DOHH2 (cell line): ENCODE measurements at regions not wholly inside any gene's neighbourhood (a gene's known extent, or its start where the extent isn't known, plus 50 kb on each side); places are given as distances from the start of the nearest gene placed in this dataset.

ENCODE experiments used
- H3F3A ChIP-seq: fragments of 200-600 bp; sonication (generic), shearing (Covaris generic); 2 replicates; pipeline ENCODE4 v1.6.0; 2016; ENCODE audit warnings: antibody characterized with exemption, mild to moderate bottlenecking; ENCODE audit not compliant: control insufficient read depth, insufficient read depth
- H3K27ac ChIP-seq: fragments of 200-600 bp; sonication (generic); 2 replicates; pipeline ENCODE4 v1.5.1; 2014; ENCODE audit warnings: low read depth, mild to moderate bottlenecking, low read length, moderate library complexity
- H3K27me3 ChIP-seq: fragments of 200-600 bp; sonication (generic); 2 replicates; pipeline ENCODE4 v1.6.1; 2014; ENCODE audit warnings: mild to moderate bottlenecking, low read length, mixed read lengths; ENCODE audit not compliant: control insufficient read depth
- H3K36me3 ChIP-seq: fragments of 200-600 bp; sonication (generic); 2 replicates; pipeline ENCODE4 v1.6.1; 2014; ENCODE audit warnings: mild to moderate bottlenecking, low read length, moderate library complexity, mixed read lengths; ENCODE audit not compliant: control insufficient read depth
- H3K4me1 ChIP-seq: fragments of 200-600 bp; sonication (generic); 2 replicates; pipeline ENCODE4 v1.6.1; 2014; ENCODE audit warnings: mild to moderate bottlenecking, low read length, mixed read lengths; ENCODE audit not compliant: control insufficient read depth
- H3K4me2 ChIP-seq: fragments of 200-600 bp; sonication (generic); 2 replicates; pipeline ENCODE4 v1.6.0; 2014; ENCODE audit warnings: mild to moderate bottlenecking, low read length, moderate library complexity
- H3K4me3 ChIP-seq: fragments of 200-600 bp; sonication (generic); 2 replicates; pipeline ENCODE4 v1.5.1; 2014; ENCODE audit warnings: mild to moderate bottlenecking, low read length, mixed read lengths
- H3K79me2 ChIP-seq: fragments of 200-600 bp; sonication (generic); 2 replicates; pipeline ENCODE4 v1.6.1; 2014; ENCODE audit warnings: mild to moderate bottlenecking, low read length, mixed read lengths; ENCODE audit not compliant: control insufficient read depth
- H3K9me2 ChIP-seq: fragments of 200-600 bp; sonication (generic); replicated peaks from 2 replicates; pipeline ENCODE4 v1.6.1; 2014; ENCODE audit warnings: mild to moderate bottlenecking, low read length, mixed read lengths; ENCODE audit not compliant: control insufficient read depth
- H3K9me3 ChIP-seq: fragments of 200-600 bp; sonication (generic); 2 replicates; pipeline ENCODE4 v1.6.1; 2014; ENCODE audit warnings: antibody characterized with exemption, low read length, mixed read lengths; ENCODE audit not compliant: control insufficient read depth, insufficient read depth
- H4K20me1 ChIP-seq: fragments of 200-600 bp; sonication (generic); 2 replicates; pipeline ENCODE4 v1.6.0; 2014; ENCODE audit warnings: low read depth, mild to moderate bottlenecking, antibody characterized with exemption, low read length, moderate library complexity; ENCODE audit not compliant: control insufficient read depth, insufficient read depth
- EZH2phosphoT487 ChIP-seq: fragments of 200-600 bp; sonication (generic); IDR thresholded peaks from 2 replicates; pipeline ENCODE4 v1.6.1; 2017; ENCODE audit warnings: borderline replicate concordance, mild to moderate bottlenecking, antibody characterized with exemption, low read length, moderate library complexity, mixed read lengths
- TF ChIP-seq, protein P1 (sequence below): fragments of 200-600 bp; sonication (generic); IDR thresholded peaks from one replicate; pipeline ENCODE4 v1.5.1; 2014; ENCODE audit warnings: antibody characterized with exemption, mild to moderate bottlenecking, low read depth, low read length; ENCODE audit not compliant: poor library complexity, severe bottlenecking

GRCh38 chr2:136334967-136335366 is 217.0 kb upstream of the CXCR4 start:
- Histone ChIP-seq H3K79me2 (no peaks in the 10 kb centered on the region), H3K4me1 (peaks cover 13% of the 10 kb centered on the region), H3K36me3 (no peaks in the 10 kb centered on the region), H3K27me3 (no peaks in the 10 kb centered on the region), H3K9me2 (no peaks in the 10 kb centered on the region), H3K9me3 (peaks cover 4% of the 10 kb centered on the region; the same call in 1 of the 2 replicates), H3K4me2 (no peak overlapping the region), H3K27ac (no peak overlapping the region), H3F3A (no peaks in the 10 kb centered on the region), H3K4me3 (no peak overlapping the region), H4K20me1 (no peaks in the 10 kb centered on the region)
- TF ChIP-seq, protein P1, sequence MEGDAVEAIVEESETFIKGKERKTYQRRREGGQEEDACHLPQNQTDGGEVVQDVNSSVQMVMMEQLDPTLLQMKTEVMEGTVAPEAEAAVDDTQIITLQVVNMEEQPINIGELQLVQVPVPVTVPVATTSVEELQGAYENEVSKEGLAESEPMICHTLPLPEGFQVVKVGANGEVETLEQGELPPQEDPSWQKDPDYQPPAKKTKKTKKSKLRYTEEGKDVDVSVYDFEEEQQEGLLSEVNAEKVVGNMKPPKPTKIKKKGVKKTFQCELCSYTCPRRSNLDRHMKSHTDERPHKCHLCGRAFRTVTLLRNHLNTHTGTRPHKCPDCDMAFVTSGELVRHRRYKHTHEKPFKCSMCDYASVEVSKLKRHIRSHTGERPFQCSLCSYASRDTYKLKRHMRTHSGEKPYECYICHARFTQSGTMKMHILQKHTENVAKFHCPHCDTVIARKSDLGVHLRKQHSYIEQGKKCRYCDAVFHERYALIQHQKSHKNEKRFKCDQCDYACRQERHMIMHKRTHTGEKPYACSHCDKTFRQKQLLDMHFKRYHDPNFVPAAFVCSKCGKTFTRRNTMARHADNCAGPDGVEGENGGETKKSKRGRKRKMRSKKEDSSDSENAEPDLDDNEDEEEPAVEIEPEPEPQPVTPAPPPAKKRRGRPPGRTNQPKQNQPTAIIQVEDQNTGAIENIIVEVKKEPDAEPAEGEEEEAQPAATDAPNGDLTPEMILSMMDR = no peak
- no peak for TF ChIP-seq EZH2phosphoT487

- Histone ChIP-seq H3K9me2 (no peaks in the 10 kb centered on the region), H3K4me1 (peaks cover 22% of the 10 kb centered on the region), H3K9me3 (peaks cover 4% of the 10 kb centered on the region; the same call in 1 of the 2 replicates), H4K20me1 (no peaks in the 10 kb centered on the region), H3K4me2 (peak overlapping the region; percentile 23), H3F3A (no peaks in the 10 kb centered on the region; the same call in 1 of the 2 replicates), H3K36me3 (no peaks in the 10 kb centered on the region), H3K79me2 (no peaks in the 10 kb centered on the region), H3K4me3 (0 out of 2 replicates have a peak overlapping the region, but pooled peaks have one; percentile 11), H3K27ac (no peak overlapping the region), H3K27me3 (no peaks in the 10 kb centered on the region)
- TF ChIP-seq, protein P1 = no peak
- TF ChIP-seq EZH2phosphoT487 = no peak
Observed at GRCh38 chr2:136332436-136333095, 214.6 kb upstream of the CXCR4 start.

DNA sequence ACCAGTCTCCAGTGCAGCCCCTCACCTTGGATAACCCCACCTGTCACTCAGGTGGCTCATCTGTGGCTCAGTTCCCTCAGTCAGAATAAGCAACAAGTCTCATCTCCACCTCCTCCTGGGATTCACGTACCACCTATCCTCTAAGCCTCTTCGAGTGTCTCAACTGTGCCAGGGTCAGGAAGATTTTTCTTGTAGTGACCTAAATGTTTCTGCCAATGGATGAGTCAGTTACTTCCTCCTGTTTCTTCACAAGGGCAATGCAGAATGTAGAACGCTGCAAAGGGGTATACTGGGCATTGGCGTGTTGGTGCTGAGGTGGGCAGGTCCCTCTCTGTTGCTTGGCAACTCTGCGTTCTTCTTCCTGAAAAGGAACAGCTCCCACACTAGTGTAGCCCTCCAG is 213.3 kb upstream of the CXCR4 start:
- no peaks in the 10 kb centered on the region for H4K20me1 ChIP-seq
- peaks cover 35% of the 10 kb centered on the region for H3K4me1 ChIP-seq
- no peaks in the 10 kb centered on the region for H3K9me2 ChIP-seq
- H3K36me3 ChIP-seq = no peaks in the 10 kb centered on the region
- H3K27ac ChIP-seq = no peak overlapping the region
- H3K27me3 ChIP-seq = no peaks in the 10 kb centered on the region
- TF ChIP-seq, protein P1 = no peak
- TF ChIP-seq EZH2phosphoT487 = no peak
- no peak overlapping the region for H3K4me2 ChIP-seq
- peaks cover 4% of the 10 kb centered on the region; the same call in 1 of the 2 replicates for H3K9me3 ChIP-seq
- H3F3A ChIP-seq = peaks cover 5% of the 10 kb centered on the region; the same call in 1 of the 2 replicates
- H3K79me2 ChIP-seq = no peaks in the 10 kb centered on the region
- no peak overlapping the region for H3K4me3 ChIP-seq
